ENCODE measurements at regions not wholly inside any gene's neighbourhood (a gene's known extent, or its start where the extent isn't known, plus 50 kb on each side); places are given as distances from the start of the nearest gene placed in this dataset.

DNA sequence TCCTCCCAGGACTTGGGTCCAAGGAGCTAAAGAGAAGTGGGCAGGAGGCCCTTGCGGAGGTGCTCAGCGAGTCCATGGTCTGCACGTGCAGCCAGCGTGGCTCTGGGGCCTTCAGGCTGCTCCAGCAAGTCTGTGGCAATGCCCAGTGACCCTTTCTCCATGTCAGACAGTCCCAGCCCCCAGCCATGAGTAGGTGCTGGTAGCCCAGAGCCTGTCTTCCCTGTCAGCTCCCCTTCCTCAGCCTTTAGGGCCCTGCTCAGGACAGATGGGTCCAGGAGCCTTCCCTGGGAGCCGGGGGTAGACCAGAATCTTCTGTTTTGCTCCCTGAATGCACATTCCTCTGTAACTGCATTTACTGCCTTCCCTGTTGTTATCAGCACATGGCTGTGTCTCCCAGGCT, 147.2 kb upstream of the IRX2 start:
- TF ChIP-seq, protein P1, sequence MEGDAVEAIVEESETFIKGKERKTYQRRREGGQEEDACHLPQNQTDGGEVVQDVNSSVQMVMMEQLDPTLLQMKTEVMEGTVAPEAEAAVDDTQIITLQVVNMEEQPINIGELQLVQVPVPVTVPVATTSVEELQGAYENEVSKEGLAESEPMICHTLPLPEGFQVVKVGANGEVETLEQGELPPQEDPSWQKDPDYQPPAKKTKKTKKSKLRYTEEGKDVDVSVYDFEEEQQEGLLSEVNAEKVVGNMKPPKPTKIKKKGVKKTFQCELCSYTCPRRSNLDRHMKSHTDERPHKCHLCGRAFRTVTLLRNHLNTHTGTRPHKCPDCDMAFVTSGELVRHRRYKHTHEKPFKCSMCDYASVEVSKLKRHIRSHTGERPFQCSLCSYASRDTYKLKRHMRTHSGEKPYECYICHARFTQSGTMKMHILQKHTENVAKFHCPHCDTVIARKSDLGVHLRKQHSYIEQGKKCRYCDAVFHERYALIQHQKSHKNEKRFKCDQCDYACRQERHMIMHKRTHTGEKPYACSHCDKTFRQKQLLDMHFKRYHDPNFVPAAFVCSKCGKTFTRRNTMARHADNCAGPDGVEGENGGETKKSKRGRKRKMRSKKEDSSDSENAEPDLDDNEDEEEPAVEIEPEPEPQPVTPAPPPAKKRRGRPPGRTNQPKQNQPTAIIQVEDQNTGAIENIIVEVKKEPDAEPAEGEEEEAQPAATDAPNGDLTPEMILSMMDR (IDR thresholded peaks at IDR 0.05), result no peak
- TF ChIP-seq ZFX (IDR thresholded peaks at IDR 0.05; ENCODE audit: borderline replicate concordance), result no peak
